HuH-7.5 (cell line): ENCODE measurements at regions not wholly inside any gene's neighbourhood (a gene's known extent, or its start where the extent isn't known, plus 50 kb on each side); places are given as distances from the start of the nearest gene placed in this dataset.

Experiments used
- DNase-seq: peaks from one replicate; pipeline ENCODE4 v3.0.0; 2011; ENCODE audit warnings: low spot score

DNA sequence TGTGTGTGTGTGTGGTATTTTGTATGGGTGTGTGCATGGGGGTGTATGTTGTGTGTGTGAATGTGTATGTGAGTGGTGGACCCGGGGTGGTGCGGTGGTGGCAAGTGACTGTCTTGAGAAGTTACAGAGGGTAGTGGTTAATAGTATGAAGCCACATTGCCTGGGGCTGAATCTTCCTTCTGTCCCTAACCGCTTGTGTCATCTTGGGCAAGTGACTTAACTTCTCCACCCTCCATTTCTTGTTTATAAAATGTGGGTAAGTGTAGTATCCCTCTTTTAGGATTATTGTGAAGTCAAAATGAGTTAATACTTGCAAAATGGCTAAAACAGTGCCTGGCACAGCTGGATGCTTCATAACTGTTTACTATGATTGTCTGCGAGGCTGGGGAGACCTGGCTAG is 63.5 kb downstream of the MYCN start:
- DNase-seq: no peak

DNA sequence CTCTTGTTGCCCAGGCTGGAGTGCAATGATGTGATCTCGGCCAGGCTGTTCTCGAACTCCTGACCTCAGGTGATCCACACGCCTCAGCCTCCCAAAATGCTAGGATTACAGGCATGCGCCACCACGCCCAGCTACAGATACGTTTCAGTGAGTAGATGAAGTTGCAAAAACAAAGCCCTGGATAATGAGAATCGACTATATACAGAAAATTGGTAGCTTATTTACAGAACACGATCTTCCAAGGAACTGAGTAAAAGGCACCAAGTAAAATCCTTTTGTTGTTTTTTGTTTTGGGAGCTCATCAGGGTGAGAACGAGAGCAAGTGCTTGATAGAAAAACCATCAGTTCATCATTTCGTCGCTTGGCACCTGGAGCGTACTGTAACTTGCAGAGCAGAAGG is 62.8 kb downstream of the MYCN start:
- DNase-seq: no peak

DNA sequence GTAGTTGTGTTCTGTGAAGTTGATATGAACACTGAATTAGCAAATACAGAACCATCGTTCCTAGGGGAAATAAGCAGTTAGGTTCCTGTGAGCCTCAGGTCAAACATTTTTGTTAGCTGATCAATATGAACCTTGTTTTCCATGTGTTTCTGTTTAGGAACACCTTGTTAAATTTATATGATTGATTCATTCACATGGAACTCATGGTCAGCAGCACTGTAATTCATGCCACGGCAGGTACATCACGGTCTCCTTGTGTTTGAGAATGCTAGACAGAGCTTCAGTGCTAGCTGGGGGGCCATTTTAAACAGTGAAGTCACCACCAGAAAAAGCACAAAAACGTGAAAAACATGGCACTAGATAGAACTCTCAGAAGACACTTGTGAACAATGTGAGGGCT is 62.2 kb downstream of the MYCN start:
- no peak for DNase-seq

DNA sequence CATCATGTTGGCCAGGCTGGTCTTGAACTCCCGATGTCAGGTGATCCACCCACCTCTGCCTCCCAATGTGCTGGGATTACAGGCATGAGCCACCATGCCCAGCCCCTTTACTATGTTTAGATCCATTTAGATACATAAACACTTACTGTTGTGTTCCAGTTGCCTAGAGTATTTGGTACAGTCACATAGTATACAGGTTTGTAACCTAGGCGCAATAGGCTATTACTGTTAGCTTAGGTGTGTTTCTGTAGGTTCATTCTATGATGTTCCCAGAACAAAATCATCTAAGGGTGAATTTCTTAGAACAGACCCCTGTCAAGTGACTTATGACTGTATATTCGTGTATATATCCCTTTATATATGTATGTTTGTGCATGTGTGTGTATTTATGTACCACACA is 61.8 kb downstream of the MYCN start:
- no peak for DNase-seq

DNA sequence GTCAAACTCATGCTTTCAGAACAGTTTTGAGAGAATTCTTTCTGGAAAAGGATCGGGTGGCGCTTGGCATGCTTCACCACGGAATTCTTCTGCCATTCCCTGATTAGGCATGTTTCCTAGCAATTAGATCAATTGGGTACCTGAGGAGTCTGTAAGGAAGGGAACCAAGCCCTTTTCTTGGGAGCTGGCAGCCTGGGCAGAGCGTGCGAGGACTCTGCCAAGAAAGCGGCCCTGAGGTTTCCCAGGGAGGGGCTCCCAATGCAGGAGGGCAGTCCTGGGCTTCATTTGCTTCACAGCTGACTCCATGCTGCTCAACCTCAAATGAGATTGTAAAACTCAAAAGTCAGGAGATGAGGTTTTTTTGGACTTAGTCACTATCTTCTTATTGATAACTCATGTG is 60.3 kb downstream of the MYCN start:
- no peak for DNase-seq

DNA sequence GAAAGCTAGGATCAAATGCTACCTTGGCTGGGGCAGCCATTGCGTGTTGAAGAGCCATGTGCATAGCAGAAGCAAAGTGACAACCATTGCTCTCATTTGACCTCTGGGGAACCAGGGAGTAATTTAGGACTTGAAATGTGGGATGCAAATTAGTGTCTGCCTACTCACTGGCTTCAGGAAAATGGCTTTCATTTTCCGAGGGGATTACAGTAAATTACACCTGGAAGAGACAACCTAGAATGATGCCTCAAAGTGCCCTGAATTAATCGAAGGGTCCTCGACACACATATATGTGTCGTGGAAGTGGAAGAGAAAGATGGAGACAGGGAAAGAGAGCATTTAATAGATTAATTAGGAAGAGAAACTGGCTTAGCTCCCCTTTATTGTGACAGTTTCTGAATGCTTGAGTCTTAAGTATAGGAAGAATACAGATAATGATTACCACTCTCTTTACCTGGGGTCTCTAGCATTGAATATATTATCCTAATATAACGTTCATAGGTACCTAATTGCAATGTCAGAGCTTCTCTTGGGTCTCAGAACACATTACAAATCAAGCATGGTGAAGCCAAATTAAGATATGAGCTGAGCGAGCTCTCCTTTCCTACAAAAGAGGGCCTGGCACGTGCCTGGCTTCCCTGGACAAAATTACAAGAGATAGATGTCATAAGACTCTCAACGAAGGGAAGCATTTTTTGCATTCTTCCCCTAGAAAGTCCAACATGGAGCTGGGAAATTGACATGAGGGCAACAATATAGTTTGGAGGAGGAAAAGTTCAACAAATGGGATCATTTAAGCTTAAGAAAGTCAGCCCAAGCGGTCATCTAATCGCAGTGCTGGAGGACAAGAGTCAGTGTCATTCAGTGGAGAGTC is 59.5 kb downstream of the MYCN start:
- no peak for DNase-seq

DNA sequence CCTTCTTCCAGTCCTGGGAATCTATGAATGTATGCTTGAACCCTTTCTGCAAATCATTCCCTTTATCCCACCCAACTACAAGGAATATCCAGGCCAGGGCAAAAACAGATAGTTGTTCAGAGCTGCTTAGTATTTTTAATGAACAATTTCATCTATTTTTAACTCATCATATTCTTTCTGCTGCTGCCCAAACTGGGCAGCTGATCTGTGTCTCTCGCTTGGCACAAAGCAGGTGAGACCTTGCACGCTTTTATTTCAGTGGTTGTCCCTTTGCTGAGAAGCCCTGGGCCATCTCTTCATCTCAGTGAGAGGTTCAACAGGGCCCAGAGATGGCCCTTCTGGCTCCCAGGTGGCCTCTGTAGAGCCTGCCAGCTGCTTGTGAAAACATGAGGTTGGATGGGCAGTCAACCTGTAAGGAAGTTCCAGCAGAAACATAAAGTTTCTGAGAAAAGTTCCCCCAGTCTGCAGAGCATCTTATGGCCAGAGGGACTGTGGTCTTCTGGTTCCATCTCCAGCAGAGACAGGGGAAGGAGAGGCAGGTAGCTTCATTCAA is 57.5 kb downstream of the MYCN start:
- DNase-seq: no peak

DNA sequence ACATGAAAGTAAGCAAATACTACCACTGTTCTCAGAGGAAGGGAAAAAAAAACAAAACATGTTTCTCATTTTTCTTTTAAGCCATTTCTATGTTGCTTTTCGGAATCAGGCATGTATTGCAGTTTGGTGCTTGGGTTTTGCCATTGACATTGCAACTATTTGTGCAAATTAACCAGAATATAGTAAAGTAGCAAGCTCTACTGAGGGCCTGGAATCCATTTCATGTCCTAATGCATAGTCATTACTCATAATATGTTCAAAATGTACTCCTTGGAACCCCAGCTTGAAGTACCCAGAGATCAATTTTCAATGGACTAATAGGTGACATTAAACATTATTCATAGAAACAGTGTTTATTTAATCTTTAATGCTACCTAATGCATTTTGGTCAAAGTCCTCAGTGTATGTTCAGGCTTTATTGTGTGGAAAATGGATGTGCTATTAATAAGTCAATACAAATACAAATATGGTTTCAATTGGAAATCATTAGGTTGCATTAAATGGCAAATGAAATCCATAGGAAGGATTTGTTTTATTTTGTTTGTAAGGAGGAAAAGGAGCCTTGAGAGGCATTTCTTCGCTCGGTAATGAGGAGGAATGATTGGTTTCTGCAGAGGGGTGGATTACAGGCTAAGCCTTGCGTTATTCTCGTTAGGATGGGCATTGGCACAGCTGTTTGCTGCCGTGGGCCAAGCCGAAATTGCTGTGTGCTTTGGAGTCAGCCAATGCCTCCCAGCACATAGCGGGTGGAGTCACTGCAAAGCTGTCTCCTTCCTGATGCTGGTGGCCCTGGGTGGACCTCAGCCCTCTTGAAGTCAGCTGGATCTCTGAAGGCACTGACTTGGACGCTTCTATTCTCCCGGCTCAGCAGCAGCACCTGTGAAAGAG is 56.4 kb downstream of the MYCN start:
- DNase-seq: no peak
